Jurkat, Clone E6-1 (cell line): ENCODE measurements at regions not wholly inside any gene's neighbourhood (a gene's known extent, or its start where the extent isn't known, plus 50 kb on each side); places are given as distances from the start of the nearest gene placed in this dataset.
"Not testable (repeated sequence)": the region's sequence is repeated elsewhere in the genome, so short reads cannot be mapped to it uniquely, and the experiment has no call there.

ENCODE experiments used
- DNase-seq: peaks from one replicate; pipeline ENCODE4 v3.0.0-alpha.2; 2011; ENCODE audit warnings: low read depth, low spot score
- H3K4me3 ChIP-seq: 2 replicates; pipeline ENCODE4 v1.5.1; 2011; ENCODE audit warnings: mild to moderate bottlenecking, low read length, control low read depth, moderate library complexity

GRCh38 chr3:162601101-162601670 is 1104.6 kb downstream of the OTOL1 start:
- no peak overlapping the region for H3K4me3 ChIP-seq
- DNase-seq = no peak

- no peak for DNase-seq
- H3K4me3 ChIP-seq = no peak overlapping the region
These were observed 1106.0 kb downstream of the OTOL1 start for GRCh38 chr3:162602619-162603018.

- H3K4me3 ChIP-seq = no peak overlapping the region
- no peak for DNase-seq
These were observed 1109.1 kb downstream of the OTOL1 start for GRCh38 chr3:162605651-162606204.

DNA sequence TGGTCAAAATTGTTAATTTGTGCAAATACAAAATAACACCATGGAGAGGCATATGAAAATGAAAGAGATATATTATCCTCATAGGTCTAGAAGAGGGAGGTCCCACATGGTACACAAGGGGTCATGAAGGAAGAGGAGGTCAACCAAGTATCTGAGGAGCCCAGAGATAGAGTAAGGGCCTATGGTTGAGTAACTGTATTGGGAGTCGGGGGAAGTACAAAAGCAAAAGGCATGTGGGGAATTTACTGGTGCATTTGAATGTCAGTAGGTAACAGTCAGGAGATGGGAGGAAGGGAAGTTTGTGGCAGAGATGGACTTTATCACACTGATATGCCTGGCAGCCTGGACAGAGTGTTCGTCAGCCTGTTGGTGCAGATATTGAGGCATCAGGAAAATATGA is 1113.7 kb downstream of the OTOL1 start:
- no peak for DNase-seq
- no peak overlapping the region for H3K4me3 ChIP-seq

- no peak for DNase-seq
- H3K4me3 ChIP-seq = no peak overlapping the region
These were observed 1116.4 kb downstream of the OTOL1 start for GRCh38 chr3:162612991-162613390.

- H3K4me3 ChIP-seq = no peak overlapping the region
- DNase-seq = no peak
These were observed 1129.6 kb downstream of the OTOL1 start for GRCh38 chr3:162626172-162626571.

DNA sequence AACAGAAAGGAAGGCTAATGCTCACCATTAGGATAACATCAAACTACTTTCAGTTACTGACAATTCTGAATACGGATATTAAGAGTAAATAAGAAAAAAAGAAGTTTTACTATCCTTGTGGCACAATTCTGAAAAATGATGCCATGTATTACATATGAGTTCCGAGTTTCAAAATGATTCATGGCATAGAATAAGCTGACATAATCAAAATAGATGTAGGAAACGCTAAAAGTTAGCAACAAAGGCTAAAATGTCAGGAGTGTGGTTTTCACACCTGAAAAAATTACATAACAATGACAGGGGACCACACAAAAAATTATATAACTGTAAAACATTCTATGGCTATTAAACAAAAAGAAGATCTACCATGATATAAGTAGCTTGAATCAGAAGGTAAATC is 1131.9 kb downstream of the OTOL1 start:
- no peak overlapping the region for H3K4me3 ChIP-seq
- DNase-seq = no peak

DNA sequence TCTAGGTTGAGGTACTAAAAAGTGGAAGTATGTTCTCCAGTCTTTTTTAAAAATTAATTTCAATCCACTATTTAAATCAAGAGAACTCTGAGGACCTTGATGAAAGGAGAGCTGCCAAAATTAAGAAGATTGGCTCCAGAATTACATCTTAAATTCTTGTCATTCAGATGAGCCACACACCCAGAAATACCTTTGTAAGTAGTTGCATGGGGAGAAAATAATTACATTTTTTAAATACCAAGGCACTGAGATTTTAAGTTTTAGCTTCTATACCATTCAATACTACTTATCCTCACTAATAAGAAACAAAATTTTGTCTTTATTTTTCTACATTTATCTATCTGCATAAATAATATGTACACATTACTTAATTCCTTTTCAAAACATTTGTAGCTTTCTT is 1132.8 kb downstream of the OTOL1 start:
- no peak overlapping the region for H3K4me3 ChIP-seq
- no peak for DNase-seq

DNA sequence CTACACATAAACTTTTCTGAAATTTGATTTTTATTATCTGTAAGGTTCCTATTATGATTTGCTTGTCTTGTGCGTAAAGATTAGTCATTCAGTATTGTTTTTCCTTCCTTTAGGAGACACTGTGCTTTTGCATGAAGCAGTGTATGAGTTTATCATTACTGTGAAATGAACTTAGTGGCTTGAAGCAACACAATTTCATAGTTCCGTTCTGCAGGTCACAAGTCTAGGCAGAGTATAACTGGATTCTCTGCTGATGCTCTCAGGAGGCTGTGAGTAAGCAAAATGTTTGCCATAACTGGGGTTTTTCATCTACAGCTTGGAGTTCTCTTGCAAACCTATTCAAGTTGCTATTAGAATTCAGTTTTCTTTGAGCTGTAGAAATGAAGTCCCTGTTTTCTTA is 1136.1 kb downstream of the OTOL1 start:
- no peak overlapping the region for H3K4me3 ChIP-seq
- no peak for DNase-seq

- DNase-seq, H3K4me3 ChIP-seq: not testable (repeated sequence)
These were observed 1143.6 kb downstream of the OTOL1 start for GRCh38 chr3:162640208-162640607.

DNA sequence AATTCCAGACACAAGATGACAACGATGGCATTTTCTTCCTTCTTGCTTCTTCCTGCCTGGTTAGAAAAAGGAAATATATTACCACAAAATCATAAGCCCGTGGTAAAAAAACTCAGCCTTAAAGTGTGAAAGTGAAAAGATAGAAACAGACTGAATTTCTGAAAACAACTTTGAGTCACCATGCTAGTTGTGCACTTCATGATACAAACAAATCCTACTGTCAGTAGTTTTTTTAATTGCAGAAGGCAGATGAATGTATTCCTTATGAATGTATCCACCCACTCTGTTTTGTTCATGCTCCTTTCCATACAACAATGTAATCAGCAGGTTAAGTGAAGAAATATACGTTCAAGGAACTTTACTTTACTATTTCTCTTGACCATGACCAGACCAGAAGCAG is 1144.7 kb downstream of the OTOL1 start:
- no peak overlapping the region for H3K4me3 ChIP-seq
- DNase-seq = no peak

- DNase-seq = no peak
- H3K4me3 ChIP-seq = no peak overlapping the region
These were observed 1145.3 kb downstream of the OTOL1 start for GRCh38 chr3:162641907-162642306.

DNA sequence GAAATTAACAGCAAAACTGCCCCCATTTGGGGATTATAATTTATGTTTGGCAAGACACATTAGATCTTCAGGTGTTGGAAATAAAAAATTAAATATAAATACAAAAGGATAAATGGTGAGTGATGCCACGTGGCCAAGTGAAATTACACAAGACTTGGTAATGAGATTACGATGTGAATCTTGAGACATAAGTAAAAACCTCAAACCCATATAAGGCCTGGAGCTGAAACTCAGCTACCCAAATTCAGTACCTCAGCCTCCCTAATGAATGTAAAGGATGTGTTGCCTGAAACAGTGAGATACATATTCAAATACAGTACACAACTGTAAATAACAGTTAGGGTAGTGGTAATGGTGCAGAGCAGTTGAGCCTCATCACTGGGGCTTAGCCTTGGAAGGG is 1146.6 kb downstream of the OTOL1 start:
- H3K4me3 ChIP-seq = no peak overlapping the region
- no peak for DNase-seq

DNA sequence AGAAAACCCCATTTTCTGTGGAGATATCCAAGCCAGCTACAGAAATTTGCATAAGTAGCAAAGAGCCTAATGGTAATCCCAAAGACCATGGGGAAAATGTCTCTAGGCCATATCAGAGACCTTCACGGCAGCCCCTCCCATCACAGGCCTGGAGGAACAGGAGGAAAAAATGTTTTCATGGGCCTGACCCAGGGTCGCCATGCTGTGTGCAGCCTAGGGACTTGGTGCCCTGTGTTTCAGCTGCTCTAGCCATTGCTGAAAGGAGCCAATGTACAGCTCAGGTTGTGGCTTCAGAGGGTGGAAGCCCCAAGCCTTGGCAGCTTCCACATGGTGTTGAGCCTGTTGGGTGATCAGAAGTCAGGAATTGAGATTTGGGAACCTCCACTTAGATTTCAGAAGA is 1150.7 kb downstream of the OTOL1 start:
- DNase-seq = no peak
- no peak overlapping the region for H3K4me3 ChIP-seq

DNA sequence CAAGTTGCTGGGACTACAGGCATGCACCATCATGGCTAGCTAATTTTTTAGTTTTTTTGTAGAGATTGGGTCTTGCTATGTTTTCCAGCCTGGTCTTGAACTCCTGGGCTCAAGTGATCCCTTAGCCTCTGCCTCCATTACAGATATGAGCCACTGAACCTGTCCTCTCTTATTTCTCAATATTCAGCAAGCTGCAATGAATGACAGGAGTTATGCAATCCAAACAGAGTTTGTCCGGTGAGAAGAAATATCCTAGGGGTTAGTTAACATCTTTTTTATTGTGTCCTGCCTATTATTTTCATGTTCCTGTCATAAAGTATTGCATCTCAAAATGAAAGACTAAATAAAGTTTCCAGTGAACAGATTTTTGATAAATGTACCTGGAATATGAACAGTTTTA is 1161.4 kb downstream of the OTOL1 start:
- DNase-seq = no peak
- no peak overlapping the region for H3K4me3 ChIP-seq

DNA sequence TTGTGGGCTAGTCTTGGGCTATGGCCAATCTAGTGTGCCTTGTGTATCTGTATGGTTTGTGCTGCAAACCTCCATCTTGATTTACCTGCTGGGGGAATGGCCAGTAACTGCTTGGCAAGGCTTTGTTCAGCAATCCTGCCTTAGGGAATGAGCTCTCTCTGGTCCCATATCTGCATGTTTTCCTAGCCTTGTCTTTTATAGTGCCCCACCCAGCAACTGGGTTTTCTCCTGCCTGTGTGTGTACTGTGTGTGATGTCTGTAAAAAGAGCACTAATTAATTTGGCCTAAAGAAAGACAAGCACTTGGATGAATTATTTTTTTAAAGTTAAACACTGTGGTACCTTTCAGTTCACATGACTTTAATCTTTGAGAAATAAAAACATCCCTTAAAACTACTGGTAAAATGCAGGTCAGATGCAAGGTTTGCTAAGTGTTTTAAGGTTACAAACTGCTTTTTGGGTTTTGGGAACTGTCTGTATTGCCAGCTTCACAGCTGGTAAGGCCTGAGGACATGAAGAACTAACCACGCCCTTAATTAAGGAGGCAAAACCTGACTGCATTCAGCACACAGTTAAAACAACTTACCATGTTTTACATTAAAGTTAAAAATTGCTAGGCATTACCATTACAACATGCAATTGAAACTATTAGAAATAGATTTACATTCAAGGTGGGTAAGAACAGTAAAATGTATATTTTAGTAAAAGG is 1169.2 kb downstream of the OTOL1 start:
- no peak for DNase-seq
- H3K4me3 ChIP-seq = no peak overlapping the region

GRCh38 chr3:162666835-162667234 is 1170.2 kb downstream of the OTOL1 start:
- no peak overlapping the region for H3K4me3 ChIP-seq
- no peak for DNase-seq

DNA sequence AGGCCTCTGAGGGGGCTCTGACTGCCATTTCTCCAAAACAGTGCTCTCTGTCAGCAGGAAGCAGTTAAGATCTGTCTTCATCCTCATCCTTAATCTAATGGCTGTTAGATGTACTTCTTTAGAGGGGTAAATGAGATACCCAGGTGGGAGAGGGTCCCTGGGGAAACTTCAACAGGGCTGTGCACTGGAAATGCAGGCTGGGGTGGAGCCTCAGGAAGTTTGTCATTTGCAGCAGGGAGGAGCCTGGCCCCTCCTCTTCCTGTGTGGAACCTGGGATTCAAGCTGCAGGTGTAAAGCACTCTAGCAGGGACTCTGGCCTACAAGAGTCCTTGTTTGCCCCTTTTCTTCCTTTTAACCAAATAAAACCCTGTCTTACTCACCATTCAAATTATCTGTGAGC is 1173.6 kb downstream of the OTOL1 start:
- no peak for DNase-seq

DNA sequence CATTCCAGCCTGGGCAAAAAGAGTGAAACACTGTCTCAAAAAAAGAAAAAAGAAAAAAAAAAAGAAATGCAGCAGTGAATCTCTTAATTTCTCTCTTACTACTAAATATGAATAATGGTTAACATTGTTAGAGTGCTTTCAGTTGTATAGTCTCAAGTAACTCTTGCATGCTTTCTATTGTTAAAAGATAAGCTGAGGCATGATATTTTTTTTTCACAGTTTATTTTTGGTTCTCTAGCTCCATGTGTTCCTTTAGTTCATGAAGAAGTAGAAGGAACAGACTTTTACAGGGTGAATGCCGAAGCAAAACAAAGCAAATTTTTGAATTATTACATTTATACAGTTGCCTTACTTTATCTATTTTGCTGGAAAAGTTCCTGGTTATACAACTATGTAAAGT is 1180.9 kb downstream of the OTOL1 start:
- no peak overlapping the region for H3K4me3 ChIP-seq
- no peak for DNase-seq

More for the DNA sequence above, 1173.6 kb downstream of the OTOL1 start:
- H3K4me3 ChIP-seq = no peak overlapping the region

- no peak for DNase-seq
- H3K4me3 ChIP-seq = no peak overlapping the region
These were observed 1182.3 kb downstream of the OTOL1 start for GRCh38 chr3:162678941-162679340.

GRCh38 chr3:162684260-162684659 is 1187.7 kb downstream of the OTOL1 start:
- DNase-seq = no peak
- H3K4me3 ChIP-seq = no peak overlapping the region
